Activated CD8-positive, alpha-beta T cell treated with anti-CD3 and anti-CD28 coated beads for 36 hours (primary cell): ENCODE measurements at regions not wholly inside any gene's neighbourhood (a gene's known extent, or its start where the extent isn't known, plus 50 kb on each side); places are given as distances from the start of the nearest gene placed in this dataset.

Source experiments
- ATAC-seq: fragments of 200-7000 bp; cut with Tn5 transposase; one replicate; pipeline ENCODE4 v1.10.0; 2021; ENCODE audit warnings: mild to moderate bottlenecking, moderate library complexity
- CTCF ChIA-PET: fragments of 350-600 bp; sonication (Branson Sonifier 250); formaldehyde crosslinking; loops from one replicate; lab custom pipeline; 2021; ENCODE audit warnings: antibody characterized with exemption; lab: Charles Lee
- POLR2A ChIA-PET: fragments of 350-600 bp; sonication (Branson Sonifier 250); formaldehyde crosslinking; loops from one replicate; lab custom pipeline; 2021; ENCODE audit warnings: antibody characterized with exemption; lab: Charles Lee
- DNase-seq: peaks from one replicate; pipeline ENCODE4 v3.0.0-alpha.2; 2020
- H3K27ac Mint-ChIP-seq: one replicate; pipeline ENCODE4 v1.8.0; 2021; ENCODE audit warnings: mild to moderate bottlenecking, mixed read lengths
- H3K27me3 Mint-ChIP-seq: one replicate; pipeline ENCODE4 v1.8.0; 2021; ENCODE audit warnings: mixed read lengths
- H3K36me3 Mint-ChIP-seq: one replicate; pipeline ENCODE4 v1.8.0; 2021; ENCODE audit warnings: low read depth, mixed read lengths
- H3K4me1 Mint-ChIP-seq: one replicate; pipeline ENCODE4 v1.8.0; 2021; ENCODE audit warnings: low read depth, mixed read lengths
- H3K4me3 Mint-ChIP-seq: one replicate; pipeline ENCODE4 v1.8.0; 2021; ENCODE audit warnings: mild to moderate bottlenecking, moderate library complexity, mixed read lengths
- H3K9me3 Mint-ChIP-seq: one replicate; pipeline ENCODE4 v1.8.0; 2021; ENCODE audit warnings: mixed read lengths
- intact Hi-C: fragments of 100-400 bp; cut with micrococcal nuclease; formaldehyde crosslinking; loops from one replicate; pipeline ENCODE4 v1.10.0; 2022
- TF ChIP-seq, protein P1 (sequence below): fragments of 200-600 bp; IDR thresholded peaks from one replicate; pipeline ENCODE4 v1.8.0; 2022; ENCODE audit warnings: antibody characterized with exemption, mild to moderate bottlenecking

DNA sequence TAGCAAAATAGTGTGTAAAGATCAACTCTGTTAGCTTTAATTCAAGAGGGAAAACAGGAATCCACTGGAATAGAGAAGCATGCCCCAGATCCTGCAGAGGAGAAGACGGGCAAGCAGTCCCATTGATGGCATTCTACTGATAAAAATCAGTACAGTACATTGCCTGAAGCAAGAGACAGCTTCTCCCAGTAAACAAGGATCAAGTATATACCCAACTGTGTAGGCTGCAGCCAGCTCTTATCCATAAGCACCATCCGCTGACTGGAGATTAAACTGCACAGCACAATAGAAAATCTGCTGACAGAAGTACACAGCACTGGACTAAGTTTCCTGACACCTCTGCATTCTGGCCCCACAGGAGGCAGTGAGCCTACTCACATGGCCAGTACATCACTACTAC is 110.1 kb downstream of the COX18 start:
- H3K27me3 Mint-ChIP-seq: peaks cover 21% of the 10 kb centered on the region

DNA sequence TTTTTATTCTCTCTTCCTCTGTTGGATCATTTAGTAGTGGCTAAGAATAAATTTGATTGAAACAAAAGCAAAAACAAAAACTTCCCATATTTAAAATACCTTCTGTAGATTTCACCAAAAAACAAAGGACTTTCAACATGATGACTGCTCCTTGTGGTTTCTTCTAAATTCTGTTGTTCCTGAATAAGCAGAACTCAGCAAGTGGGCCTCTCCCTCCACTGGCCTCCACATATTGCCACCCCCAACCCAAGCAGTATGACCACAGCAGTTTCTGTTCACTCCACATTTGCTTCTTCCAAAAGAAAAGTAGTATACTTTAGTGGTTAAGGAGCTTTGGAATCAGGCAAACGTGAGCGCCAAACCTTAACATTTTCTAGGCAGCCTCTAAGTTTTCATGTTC is 114.7 kb downstream of the COX18 start:
- intact Hi-C loops: no loop called here
- H3K4me3 Mint-ChIP-seq: no peak overlapping the region
- peaks cover 3% of the 10 kb centered on the region for H3K9me3 Mint-ChIP-seq
- DNase-seq (no peak), ATAC-seq (no peak)
- POLR2A ChIA-PET: no interaction called here
- H3K4me1 Mint-ChIP-seq: peaks cover 4% of the 10 kb centered on the region
- H3K27ac Mint-ChIP-seq: no peak overlapping the region
- CTCF ChIA-PET: no interaction called here
- H3K27me3 Mint-ChIP-seq: peaks cover 17% of the 10 kb centered on the region
- H3K36me3 Mint-ChIP-seq: peaks cover 2% of the 10 kb centered on the region
- TF ChIP-seq, protein P1, sequence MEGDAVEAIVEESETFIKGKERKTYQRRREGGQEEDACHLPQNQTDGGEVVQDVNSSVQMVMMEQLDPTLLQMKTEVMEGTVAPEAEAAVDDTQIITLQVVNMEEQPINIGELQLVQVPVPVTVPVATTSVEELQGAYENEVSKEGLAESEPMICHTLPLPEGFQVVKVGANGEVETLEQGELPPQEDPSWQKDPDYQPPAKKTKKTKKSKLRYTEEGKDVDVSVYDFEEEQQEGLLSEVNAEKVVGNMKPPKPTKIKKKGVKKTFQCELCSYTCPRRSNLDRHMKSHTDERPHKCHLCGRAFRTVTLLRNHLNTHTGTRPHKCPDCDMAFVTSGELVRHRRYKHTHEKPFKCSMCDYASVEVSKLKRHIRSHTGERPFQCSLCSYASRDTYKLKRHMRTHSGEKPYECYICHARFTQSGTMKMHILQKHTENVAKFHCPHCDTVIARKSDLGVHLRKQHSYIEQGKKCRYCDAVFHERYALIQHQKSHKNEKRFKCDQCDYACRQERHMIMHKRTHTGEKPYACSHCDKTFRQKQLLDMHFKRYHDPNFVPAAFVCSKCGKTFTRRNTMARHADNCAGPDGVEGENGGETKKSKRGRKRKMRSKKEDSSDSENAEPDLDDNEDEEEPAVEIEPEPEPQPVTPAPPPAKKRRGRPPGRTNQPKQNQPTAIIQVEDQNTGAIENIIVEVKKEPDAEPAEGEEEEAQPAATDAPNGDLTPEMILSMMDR: no peak

More for the DNA sequence above, 110.1 kb downstream of the COX18 start:
- POLR2A ChIA-PET: no interaction called here
- peaks cover 22% of the 10 kb centered on the region for H3K9me3 Mint-ChIP-seq
- H3K36me3 Mint-ChIP-seq: peaks cover 4% of the 10 kb centered on the region
- H3K4me1 Mint-ChIP-seq: no peaks in the 10 kb centered on the region
- TF ChIP-seq, protein P1: no peak
- H3K4me3 Mint-ChIP-seq: no peak overlapping the region
- H3K27ac Mint-ChIP-seq: no peak overlapping the region
- intact Hi-C loops: no loop called here
- ATAC-seq (no peak), DNase-seq (no peak)
- CTCF ChIA-PET: interaction anchor here (1.0 kb wide), 1 partner anchor 31 kb away, joined by 3 read pairs; no protein-coding TSS in a partner anchor

DNA sequence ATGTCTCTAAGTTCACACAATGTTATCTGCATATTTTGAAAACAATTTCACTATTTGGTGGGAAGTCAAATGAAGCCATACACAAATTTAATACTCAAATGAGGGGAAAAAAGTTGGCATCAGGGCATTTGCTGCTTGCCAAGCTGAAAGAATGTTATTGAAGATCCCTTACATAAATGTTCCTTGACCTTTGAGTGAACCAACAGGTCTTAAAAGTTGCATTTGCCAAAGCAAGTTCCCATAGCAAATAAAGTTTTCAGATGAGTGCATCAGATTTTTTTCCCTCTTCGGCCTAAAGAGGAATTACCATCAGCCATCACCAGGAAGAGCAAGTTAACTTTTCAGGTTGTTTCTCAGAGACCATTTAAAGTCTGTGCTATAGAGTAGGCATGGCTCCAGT is 115.9 kb downstream of the COX18 start:
- Mint-ChIP-seq H3K27me3 (peaks cover 16% of the 10 kb centered on the region), H3K4me3 (no peak overlapping the region), H3K9me3 (no peaks in the 10 kb centered on the region), H3K36me3 (no peaks in the 10 kb centered on the region), H3K4me1 (peaks cover 4% of the 10 kb centered on the region), H3K27ac (no peak overlapping the region)
- ChIA-PET POLR2A (no interaction called here), CTCF (no interaction called here)
- intact Hi-C loops: no loop called here
- ATAC-seq (no peak), DNase-seq (no peak)
- TF ChIP-seq, protein P1: no peak

DNA sequence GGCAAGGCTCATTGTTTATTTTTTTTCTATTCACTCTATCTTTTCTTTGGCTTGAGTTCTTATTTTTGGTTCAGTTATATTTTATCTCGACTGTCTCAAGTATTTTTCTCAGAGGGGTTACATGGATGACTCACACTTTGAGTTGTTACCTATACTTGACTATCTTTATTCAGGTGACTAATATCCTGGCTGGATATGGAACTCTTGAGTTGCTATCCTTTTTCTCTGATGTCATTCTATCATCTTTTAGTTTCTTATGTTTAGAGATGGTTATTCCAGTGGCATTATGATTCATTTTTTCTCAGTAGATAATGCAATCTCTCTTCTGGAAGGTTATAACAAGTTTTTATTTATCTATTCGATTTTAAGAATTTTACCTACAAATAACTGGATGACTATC is 117.9 kb downstream of the COX18 start:
- intact Hi-C loops: no loop called here
- Mint-ChIP-seq H3K9me3 (no peaks in the 10 kb centered on the region), H3K4me1 (peaks cover 4% of the 10 kb centered on the region), H3K36me3 (no peaks in the 10 kb centered on the region), H3K4me3 (no peak overlapping the region), H3K27ac (no peak overlapping the region), H3K27me3 (peaks cover 16% of the 10 kb centered on the region)
- DNase-seq: no peak
- CTCF ChIA-PET: no interaction called here
- peak; percentile 60 for ATAC-seq
- TF ChIP-seq, protein P1: no peak
- POLR2A ChIA-PET: no interaction called here

DNA sequence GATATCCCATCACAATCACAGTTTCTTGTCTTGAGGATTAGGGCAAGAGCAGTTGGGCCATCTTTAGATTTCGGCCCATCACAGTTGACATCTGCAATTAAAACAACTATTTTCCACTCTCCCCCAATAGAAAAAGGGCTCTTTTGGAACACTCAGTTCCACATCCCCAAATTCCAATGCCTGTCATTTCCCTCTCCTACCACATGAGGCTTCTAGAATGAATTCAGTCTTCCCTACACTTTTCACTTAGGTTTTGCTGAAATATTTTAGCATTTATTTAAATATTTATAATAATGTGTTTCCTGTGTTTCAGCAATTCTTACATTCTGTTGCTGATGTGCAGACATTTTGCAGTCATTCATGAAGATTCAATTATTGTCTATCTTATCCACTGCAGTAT is 118.4 kb downstream of the COX18 start:
- ATAC-seq (no peak), DNase-seq (no peak)
- H3K36me3 Mint-ChIP-seq: no peaks in the 10 kb centered on the region
- peaks cover 16% of the 10 kb centered on the region for H3K27me3 Mint-ChIP-seq
- H3K9me3 Mint-ChIP-seq: no peaks in the 10 kb centered on the region
- no peak overlapping the region for H3K4me3 Mint-ChIP-seq
- CTCF ChIA-PET: no interaction called here
- TF ChIP-seq, protein P1: no peak
- intact Hi-C loops: no loop called here
- POLR2A ChIA-PET: no interaction called here
- peaks cover 4% of the 10 kb centered on the region for H3K4me1 Mint-ChIP-seq
- no peak overlapping the region for H3K27ac Mint-ChIP-seq
